WTC11 (cell line): ENCODE measurements at regions not wholly inside any gene's neighbourhood (a gene's known extent, or its start where the extent isn't known, plus 50 kb on each side); places are given as distances from the start of the nearest gene placed in this dataset.

ENCODE experiments used
- CREB1 ChIP-seq: sonication (generic); formaldehyde crosslinking; IDR thresholded peaks from 2 replicates; pipeline ENCODE4 v1.8.0; 2023; ENCODE audit warnings: mild to moderate bottlenecking, missing genetic modification reagents
- TEAD4 ChIP-seq: sonication (generic); formaldehyde crosslinking; IDR thresholded peaks from 2 replicates; pipeline ENCODE4 v1.8.0; 2022; ENCODE audit warnings: mild to moderate bottlenecking, missing genetic modification reagents
- ZNF121 ChIP-seq: sonication (generic); formaldehyde crosslinking; IDR thresholded peaks from 2 replicates; pipeline ENCODE4 v1.8.0; 2023; ENCODE audit warnings: missing genetic modification reagents
- ZNF263 ChIP-seq: sonication (generic); formaldehyde crosslinking; IDR thresholded peaks from 2 replicates; pipeline ENCODE4 v1.8.1; 2022; ENCODE audit warnings: low read depth, mild to moderate bottlenecking, moderate library complexity, missing genetic modification reagents
- TF ChIP-seq, protein P1 (sequence below): fragments of 200-600 bp; IDR thresholded peaks from 2 replicates; pipeline ENCODE4 v1.8.0; 2022; ENCODE audit warnings: antibody characterized with exemption
- TF ChIP-seq, protein P2 (sequence below): sonication (generic); formaldehyde crosslinking; IDR thresholded peaks from 2 replicates; pipeline ENCODE4 v1.8.1; 2023; ENCODE audit warnings: mild to moderate bottlenecking, missing genetic modification reagents, moderate library complexity
- TF ChIP-seq, protein P3 (sequence below): sonication (generic); formaldehyde crosslinking; conservative IDR thresholded peaks from 2 replicates; pipeline ENCODE4 v1.8.1; 2022; ENCODE audit warnings: mild to moderate bottlenecking, missing genetic modification reagents
- TF ChIP-seq, protein P4 (sequence below): sonication (generic); formaldehyde crosslinking; IDR thresholded peaks from 2 replicates; pipeline ENCODE4 v1.8.1; 2022; ENCODE audit warnings: low read depth, mild to moderate bottlenecking, moderate library complexity, missing genetic modification reagents, borderline replicate concordance

DNA sequence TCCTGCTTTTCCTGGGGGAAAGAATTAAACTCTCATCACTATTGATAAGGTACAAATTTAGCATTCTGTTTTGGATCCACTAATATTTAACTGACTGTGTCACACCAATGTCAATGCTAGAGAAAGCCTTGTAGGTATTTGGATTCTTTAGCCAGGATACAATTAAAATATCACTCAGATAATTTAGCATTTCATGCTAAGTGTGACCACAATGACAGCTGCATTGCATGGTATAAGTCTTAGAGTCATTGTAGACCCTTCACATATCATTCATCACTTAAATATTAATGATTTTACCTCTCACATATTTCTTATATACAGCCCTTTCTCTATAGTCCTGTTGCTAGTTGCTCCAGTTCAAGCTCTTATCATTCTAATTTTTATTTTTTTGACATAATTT is 85.3 kb upstream of the ATP2B1 start:
- TF ChIP-seq, protein P1, sequence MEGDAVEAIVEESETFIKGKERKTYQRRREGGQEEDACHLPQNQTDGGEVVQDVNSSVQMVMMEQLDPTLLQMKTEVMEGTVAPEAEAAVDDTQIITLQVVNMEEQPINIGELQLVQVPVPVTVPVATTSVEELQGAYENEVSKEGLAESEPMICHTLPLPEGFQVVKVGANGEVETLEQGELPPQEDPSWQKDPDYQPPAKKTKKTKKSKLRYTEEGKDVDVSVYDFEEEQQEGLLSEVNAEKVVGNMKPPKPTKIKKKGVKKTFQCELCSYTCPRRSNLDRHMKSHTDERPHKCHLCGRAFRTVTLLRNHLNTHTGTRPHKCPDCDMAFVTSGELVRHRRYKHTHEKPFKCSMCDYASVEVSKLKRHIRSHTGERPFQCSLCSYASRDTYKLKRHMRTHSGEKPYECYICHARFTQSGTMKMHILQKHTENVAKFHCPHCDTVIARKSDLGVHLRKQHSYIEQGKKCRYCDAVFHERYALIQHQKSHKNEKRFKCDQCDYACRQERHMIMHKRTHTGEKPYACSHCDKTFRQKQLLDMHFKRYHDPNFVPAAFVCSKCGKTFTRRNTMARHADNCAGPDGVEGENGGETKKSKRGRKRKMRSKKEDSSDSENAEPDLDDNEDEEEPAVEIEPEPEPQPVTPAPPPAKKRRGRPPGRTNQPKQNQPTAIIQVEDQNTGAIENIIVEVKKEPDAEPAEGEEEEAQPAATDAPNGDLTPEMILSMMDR = no peak
- TF ChIP-seq TEAD4 (CRISPR knock-in tag) (no peak), CREB1 (CRISPR knock-in tag) (no peak), ZNF121 (CRISPR knock-in tag) (no peak), ZNF263 (CRISPR knock-in tag) (no peak)
- TF ChIP-seq, protein P2, sequence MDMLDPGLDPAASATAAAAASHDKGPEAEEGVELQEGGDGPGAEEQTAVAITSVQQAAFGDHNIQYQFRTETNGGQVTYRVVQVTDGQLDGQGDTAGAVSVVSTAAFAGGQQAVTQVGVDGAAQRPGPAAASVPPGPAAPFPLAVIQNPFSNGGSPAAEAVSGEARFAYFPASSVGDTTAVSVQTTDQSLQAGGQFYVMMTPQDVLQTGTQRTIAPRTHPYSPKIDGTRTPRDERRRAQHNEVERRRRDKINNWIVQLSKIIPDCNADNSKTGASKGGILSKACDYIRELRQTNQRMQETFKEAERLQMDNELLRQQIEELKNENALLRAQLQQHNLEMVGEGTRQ (CRISPR knock-in tag) = no peak
- TF ChIP-seq, protein P3, sequence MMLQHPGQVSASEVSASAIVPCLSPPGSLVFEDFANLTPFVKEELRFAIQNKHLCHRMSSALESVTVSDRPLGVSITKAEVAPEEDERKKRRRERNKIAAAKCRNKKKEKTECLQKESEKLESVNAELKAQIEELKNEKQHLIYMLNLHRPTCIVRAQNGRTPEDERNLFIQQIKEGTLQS = no peak
- TF ChIP-seq, protein P4, sequence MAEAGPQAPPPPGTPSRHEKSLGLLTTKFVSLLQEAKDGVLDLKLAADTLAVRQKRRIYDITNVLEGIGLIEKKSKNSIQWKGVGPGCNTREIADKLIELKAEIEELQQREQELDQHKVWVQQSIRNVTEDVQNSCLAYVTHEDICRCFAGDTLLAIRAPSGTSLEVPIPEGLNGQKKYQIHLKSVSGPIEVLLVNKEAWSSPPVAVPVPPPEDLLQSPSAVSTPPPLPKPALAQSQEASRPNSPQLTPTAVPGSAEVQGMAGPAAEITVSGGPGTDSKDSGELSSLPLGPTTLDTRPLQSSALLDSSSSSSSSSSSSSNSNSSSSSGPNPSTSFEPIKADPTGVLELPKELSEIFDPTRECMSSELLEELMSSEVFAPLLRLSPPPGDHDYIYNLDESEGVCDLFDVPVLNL (CRISPR knock-in tag) = no peak
